Astrocyte of the cerebellum (primary cell): ENCODE measurements at regions not wholly inside any gene's neighbourhood (a gene's known extent, or its start where the extent isn't known, plus 50 kb on each side); places are given as distances from the start of the nearest gene placed in this dataset.

Experiments used
- DNase-seq: peaks from one replicate; pipeline ENCODE4 v3.0.0-alpha.2; 2011; ENCODE audit warnings: low read depth
- H3K4me3 ChIP-seq: 2 replicates; pipeline ENCODE4 v1.5.1; 2011; ENCODE audit warnings: mild to moderate bottlenecking, low read depth, low read length, moderate library complexity
- in situ Hi-C: cut with HindIII; loops from 2 replicates; pipeline ENCODE4 v1.10.0; 2017; ENCODE audit warnings: low sequenced_read_pairs
- TF ChIP-seq, protein P1 (sequence below): IDR thresholded peaks from 2 replicates; pipeline ENCODE4 v1.5.1; 2012; ENCODE audit warnings: low read length, low read depth, moderate library complexity, mild to moderate bottlenecking; ENCODE audit errors: missing control alignments

DNA sequence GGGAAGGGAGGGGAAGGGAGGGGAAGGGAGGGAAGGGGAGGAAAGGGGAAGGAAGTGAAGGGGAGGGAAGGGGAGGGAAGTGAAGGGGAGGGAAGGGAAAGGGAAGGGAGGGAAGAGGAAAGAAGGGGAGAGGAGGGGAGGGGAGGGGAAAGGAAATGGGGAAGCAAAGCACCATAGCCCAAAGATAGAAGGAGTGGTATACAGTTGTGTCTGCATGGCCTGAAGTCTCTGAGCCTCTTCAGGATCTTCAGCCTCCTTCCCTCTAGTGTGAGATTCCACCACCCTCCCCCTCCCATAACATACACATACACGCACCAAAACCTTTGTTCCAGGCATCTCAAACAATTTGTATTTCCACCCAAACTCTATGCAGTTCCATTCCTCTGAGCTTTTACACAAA lies 96.2 kb upstream of the SERP2 start:
- H3K4me3 ChIP-seq: no peak overlapping the region
- in situ Hi-C loops: no loop called here
- no peak for DNase-seq
- TF ChIP-seq, protein P1, sequence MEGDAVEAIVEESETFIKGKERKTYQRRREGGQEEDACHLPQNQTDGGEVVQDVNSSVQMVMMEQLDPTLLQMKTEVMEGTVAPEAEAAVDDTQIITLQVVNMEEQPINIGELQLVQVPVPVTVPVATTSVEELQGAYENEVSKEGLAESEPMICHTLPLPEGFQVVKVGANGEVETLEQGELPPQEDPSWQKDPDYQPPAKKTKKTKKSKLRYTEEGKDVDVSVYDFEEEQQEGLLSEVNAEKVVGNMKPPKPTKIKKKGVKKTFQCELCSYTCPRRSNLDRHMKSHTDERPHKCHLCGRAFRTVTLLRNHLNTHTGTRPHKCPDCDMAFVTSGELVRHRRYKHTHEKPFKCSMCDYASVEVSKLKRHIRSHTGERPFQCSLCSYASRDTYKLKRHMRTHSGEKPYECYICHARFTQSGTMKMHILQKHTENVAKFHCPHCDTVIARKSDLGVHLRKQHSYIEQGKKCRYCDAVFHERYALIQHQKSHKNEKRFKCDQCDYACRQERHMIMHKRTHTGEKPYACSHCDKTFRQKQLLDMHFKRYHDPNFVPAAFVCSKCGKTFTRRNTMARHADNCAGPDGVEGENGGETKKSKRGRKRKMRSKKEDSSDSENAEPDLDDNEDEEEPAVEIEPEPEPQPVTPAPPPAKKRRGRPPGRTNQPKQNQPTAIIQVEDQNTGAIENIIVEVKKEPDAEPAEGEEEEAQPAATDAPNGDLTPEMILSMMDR: no peak

DNA sequence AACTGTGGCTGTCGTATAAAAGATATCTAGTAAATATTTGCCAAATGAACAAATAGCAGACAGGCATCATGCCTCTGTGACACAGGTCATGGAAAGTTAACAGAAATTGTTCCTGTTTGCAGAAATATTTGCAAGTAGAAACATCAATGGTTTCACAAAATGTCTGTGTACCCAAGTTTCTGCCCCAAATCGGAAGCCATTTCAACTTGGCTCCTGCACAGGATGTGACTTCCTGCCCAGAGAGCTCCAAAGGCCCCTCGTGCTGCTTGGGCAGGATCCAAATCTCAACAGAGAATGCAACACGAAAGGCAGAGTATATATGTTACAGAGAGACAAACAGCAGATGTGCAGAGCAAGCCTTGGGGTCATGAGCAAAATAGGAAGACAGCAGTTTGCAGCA lies 95.5 kb upstream of the SERP2 start:
- in situ Hi-C loops: no loop called here
- no peak for DNase-seq
- no peak overlapping the region for H3K4me3 ChIP-seq
- TF ChIP-seq, protein P1: no peak

DNA sequence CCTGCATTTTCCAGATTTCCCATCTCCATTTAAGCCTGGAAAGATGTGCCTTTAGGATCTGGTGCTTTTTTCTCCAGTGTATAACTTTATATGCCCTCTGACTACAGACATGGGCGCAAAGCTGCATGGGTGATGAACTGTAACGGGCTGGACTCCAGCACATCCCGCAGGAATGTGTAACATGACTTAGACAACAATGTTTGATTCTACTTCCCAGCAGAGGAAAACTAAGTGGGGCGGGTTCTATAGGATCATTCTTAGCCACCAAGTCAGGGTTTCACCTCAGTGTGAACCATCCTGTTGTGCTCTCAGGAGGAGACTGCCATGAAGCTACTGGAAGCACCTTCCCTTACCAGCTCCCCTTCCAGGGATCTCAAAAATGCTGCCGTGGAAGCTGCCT lies 93.2 kb upstream of the SERP2 start:
- in situ Hi-C loops: no loop called here
- no peak overlapping the region for H3K4me3 ChIP-seq
- TF ChIP-seq, protein P1: no peak
- DNase-seq: no peak

DNA sequence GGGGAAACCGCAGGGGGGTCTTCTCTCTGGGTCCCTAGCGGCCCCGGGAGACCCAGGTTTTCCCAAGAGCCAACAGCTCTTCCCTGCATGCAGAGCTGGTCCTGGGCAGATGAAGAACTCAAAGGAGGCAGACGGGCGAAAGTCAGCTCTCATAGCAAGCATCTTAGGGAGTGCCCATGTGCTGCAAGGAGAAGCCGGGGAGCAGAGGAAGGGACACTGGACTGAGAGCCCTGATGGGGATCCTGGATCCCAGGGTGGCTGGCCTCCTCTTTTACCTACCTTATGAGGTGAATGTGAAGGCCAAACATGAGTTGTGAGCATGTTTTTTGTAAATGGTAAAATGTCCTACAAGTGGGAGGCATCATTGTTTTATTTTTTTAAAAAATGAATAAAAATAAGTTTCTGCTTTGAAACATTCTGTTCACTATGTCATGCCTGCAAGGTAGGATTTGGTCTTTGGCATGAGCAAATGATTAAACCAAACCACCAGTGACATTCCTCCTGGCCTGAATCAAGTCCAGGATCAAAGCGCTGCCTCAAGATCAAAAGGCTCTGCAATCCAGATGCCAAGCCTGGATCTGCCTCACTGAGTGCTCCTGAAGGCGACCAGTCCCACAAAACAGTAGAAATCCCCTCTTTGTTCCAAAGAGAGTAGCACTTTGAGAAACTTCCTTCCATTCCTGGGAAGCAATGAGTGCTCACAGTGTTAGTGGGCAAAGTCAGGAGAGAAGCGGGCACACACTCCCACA lies 92.2 kb upstream of the SERP2 start:
- TF ChIP-seq, protein P1: no peak
- no peak for DNase-seq
- no peak overlapping the region for H3K4me3 ChIP-seq
- in situ Hi-C loops: no loop called here

DNA sequence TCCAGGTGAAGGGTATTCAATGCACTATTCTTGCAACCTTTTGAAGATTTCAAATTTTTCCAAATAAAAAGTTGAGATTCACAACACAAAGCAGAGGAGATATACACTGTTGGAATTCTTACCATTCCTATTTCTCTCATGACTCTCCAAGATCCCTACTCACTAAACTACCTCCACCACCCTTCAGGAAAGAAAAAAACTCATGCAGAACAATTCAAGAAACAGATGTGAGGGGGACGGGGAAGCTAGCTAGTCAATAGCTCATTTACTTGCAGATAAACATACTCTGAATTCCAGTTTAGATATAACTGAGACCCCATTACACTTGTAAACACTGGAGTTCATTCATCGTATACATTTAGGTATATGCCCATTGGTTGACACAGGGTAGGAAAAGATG lies 90.0 kb upstream of the SERP2 start:
- DNase-seq: no peak
- H3K4me3 ChIP-seq: no peak overlapping the region
- TF ChIP-seq, protein P1: no peak
- in situ Hi-C loops: no loop called here

DNA sequence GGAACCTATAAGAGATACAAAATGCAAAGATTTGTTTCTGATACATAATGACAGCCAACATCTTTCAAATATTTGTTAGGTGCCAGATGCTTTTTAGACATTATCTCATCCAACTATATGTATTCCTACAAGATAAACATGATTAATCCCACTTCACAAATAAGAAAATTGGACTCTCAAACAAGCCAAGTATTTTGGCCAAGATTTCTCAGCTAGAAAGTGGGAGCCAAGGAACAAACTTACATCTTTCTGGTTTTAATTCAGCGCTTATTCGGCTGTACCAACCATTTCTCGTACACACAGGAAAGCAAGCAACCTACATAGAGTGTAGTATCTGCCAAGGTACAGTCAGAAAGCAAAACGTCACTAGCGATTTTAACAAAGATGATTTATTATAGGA lies 85.7 kb upstream of the SERP2 start:
- in situ Hi-C loops: no loop called here
- no peak for DNase-seq
- H3K4me3 ChIP-seq: no peak overlapping the region
- TF ChIP-seq, protein P1: no peak

DNA sequence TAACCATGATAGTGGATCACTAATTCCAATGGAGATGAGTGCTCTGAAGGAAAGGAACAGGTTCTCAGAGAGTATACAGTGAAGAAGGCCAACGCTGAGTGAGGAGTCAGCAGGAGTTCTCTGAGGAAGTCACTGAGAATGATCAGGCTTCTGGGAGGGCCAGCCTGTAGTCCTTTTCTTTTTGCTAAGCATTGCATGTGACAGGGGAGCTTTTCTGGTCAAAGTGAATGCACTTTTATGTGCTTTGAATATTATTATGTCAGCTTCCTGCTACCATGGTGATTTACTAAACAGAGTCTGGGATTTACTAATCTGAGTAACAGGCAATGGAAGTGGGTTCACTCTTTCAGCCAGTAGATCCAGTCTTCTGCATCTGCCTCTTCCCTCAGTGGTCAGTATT lies 81.1 kb upstream of the SERP2 start:
- in situ Hi-C loops: no loop called here

More for the DNA sequence above, 81.1 kb upstream of the SERP2 start:
- H3K4me3 ChIP-seq: no peak overlapping the region
- no peak for DNase-seq
- TF ChIP-seq, protein P1: no peak
